GM10266 (cell line): ENCODE measurements at regions not wholly inside any gene's neighbourhood (a gene's known extent, or its start where the extent isn't known, plus 50 kb on each side); places are given as distances from the start of the nearest gene placed in this dataset.

Experiments
- DNase-seq: peaks from one replicate; pipeline ENCODE4 v3.0.0; 2012; ENCODE audit errors: extremely low spot score
- CTCF ChIP-seq: IDR thresholded peaks from 2 replicates; pipeline ENCODE4 v1.5.1; 2012; ENCODE audit warnings: mild to moderate bottlenecking, low read depth; ENCODE audit not compliant: control insufficient read depth, insufficient read depth; ENCODE audit errors: missing control alignments

DNA sequence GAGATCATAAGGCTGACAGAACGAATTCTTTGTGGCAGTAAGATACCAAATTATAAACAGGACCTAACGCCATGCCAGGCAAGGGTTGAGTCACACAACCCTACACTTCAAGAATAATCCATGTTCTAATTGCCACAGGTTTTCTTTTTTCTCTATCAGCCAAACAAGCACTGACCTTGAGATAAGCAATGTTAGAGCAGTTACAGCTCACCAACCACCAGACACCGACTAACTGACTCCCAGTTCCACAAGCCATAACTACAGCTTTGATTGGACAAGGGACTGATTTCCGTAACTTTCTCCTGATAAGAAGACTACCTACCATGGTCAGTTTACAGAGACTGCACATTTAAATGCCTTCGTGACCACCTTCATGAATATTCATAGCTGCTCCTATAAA is 149.6 kb downstream of the PTPRU start:
- no peak for TF ChIP-seq CTCF
- DNase-seq, result no peak

- no peak for DNase-seq
- no peak for TF ChIP-seq CTCF
Observed at GRCh38 chr1:29384496-29385015, 148.2 kb downstream of the PTPRU start.

GRCh38 chr1:29383746-29384371 is 147.5 kb downstream of the PTPRU start:
- no peak for TF ChIP-seq CTCF
- no peak for DNase-seq

GRCh38 chr1:29382851-29383745 is 146.8 kb downstream of the PTPRU start:
- no peak for TF ChIP-seq CTCF
- no peak for DNase-seq

GRCh38 chr1:29381426-29381825 is 145.1 kb downstream of the PTPRU start:
- DNase-seq, result no peak
- TF ChIP-seq CTCF, result no peak

DNA sequence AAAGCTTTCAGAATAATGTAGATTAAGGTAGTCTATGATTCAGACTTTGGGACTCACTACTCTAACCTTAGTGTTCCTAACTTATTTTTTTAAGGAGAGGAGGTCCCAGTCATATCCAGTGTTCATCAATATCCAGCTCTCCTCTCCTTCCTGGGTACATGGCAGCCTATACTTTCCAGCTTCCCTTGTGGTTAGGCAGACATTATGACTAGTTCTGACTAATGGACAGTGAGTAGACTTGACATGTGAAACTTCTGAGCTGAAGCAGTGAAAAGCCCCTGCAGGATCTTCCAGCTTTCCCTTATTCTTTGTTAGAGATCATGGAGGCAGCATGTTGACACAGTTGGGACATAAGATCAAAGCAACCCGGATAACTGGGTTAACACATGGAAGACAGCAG is 144.2 kb downstream of the PTPRU start:
- TF ChIP-seq CTCF, result no peak

More for the DNA sequence above, 144.2 kb downstream of the PTPRU start:
- no peak for DNase-seq
